ENCODE measurements at regions not wholly inside any gene's neighbourhood (a gene's known extent, or its start where the extent isn't known, plus 50 kb on each side); places are given as distances from the start of the nearest gene placed in this dataset.

DNA sequence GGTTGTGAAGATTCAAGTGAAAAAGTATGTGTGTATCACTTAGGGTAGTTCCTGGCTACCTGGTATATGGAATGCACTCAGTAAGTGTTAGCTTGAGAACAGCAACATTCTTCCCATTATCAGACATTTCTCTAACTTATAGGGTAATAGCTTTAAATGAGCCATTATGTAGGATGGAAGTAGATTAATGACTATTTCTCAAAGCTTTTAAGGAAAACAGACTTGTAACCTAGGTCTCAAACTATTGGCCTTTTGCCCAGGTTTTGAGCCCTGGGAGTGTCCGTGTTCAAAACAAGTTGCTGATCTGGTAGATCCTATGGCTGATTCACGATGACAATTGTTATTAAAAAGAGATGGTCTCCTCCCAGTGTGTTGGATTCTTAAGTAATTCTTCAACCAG lies 129.1 kb upstream of the UMPS start:
- TF ChIP-seq POLR2A (IDR thresholded peaks at IDR 0.05) (no peak), CTCF (IDR thresholded peaks at IDR 0.05) (no peak), POLR2AphosphoS5 (IDR thresholded peaks at IDR 0.05) (no peak)
